NCI-H82 treated with DMSO at 0.1 percent for 48 hours (cell line): ENCODE measurements at regions not wholly inside any gene's neighbourhood (a gene's known extent, or its start where the extent isn't known, plus 50 kb on each side); places are given as distances from the start of the nearest gene placed in this dataset.
"Not testable (repeated sequence)": the region's sequence is repeated elsewhere in the genome, so short reads cannot be mapped to it uniquely, and the experiment has no call there.

Experiments
- DNase-seq: peaks from one replicate; lab custom pipeline; 2025; ENCODE audit not compliant: unreplicated experiment; lab: John Stamatoyannopoulos, UW

DNA sequence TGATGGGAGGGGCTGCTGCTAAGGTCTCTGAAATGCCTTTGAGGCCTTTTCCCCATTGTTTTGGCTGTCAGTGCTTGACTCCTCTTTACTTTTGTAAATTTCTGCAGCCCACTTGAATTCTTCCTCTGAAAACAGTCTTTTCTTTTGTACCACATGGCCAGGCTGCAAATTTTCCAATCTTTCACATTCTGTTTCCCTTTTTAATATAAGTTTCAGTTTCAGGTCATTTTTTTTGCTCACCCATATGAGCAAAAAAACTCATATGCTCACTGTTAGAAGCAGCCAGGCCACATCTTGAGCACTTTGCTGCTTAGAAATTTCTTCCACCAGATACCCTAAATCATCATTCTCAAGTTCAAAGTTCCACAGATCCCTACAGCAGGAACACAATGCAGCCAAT is 234.6 kb upstream of the ADRA1B start:
- DNase-seq: no peak

DNA sequence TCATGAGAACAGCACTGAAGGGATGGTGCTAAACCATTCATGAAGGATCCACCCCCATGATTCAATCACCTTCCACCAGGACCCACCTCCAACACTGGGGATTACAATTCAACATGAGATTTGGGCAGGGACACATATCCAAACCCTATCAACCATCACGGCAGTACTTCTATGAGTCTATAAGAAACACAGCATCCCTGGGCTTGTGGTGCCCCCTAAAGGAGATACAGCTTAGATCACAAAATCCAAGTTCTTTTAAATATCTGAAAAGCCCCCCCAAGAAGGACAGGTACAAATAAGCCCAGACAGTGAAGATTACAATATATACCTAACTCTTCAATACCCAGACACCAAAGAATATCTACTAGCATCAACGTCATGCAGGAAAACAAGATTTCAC is 233.7 kb upstream of the ADRA1B start:
- no peak for DNase-seq

DNA sequence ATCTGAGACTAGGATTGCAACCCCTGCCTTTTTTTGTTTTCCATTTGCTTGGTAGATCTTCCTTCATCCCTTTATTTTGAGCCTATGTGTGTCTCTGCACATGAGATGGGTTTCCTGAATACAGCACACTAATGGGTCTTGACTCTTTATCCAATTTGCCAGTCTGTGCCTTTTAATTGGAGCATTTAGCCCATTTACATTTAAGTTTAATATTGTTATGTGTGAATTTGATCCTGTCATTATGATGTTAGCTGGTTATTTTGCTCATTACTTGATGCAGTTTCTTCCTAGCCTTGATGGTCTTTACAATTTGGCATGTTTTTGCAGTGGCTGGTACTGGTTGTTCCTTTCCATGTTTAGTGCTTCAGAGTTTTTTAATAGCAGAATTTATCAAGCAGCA is 228.4 kb upstream of the ADRA1B start:
- DNase-seq: not testable (repeated sequence)

DNA sequence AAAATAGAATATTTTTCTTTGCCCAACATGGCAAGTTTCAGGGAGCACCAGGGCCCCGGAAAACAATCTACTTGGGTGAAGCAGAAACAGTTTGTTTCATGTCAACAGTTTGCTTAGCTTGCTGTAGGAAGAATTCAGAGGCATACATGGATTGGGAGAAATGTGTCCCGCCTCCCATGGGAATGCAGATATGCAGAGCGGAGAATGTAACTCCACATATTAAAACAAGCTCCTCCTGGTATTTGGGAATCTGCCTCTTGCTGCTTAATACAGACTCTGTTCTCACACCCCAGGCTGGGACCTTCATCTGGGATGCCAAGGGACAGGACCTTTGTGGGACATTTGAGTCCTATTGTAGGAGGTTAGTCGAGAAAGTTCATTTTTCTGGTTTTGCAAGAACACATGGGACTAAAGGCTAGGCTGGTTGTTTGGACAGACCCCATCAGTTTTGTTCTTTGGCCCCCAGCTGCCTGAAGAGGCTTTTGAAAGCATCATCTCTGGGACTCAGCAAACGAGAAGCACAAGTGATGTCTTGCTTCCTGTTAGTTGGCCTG is 220.5 kb upstream of the ADRA1B start:
- DNase-seq: no peak

DNA sequence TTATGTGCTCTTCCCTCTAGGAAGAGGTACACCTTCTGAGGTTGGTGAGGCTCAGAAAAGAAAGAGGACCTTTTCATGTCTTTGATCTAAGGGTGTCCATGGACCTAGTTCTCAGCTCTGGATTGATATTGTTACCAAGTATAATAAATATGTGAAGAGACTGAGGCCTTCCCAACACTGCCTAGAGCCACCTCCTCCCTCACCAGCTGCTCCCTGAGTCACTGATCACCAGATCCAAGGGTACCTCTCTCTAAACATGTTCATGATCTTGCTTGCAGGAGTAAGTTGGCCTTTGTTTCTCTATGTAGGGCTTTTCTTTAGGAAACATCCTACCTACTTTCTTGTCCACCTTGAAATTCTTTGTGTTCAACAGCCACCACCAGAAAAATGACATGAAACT is 218.8 kb upstream of the ADRA1B start:
- DNase-seq: no peak

DNA sequence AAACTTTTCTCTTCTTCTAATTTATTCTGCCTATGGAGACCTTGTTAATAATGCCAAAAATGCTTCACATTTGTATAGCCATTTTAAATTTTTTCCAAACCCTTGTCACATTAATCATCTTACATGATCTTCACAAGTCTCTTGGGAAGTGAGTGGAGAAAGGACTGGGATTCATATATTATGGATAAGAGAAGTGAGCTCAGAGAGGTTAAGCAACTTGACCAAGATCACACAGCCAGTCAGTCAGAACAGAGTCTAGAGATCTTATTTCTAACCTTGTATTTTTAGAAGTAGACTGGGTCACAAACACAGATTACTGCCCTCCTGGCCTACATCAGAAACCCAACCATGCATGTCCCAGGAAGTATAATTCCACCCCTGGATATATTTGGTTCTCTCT is 218.0 kb upstream of the ADRA1B start:
- no peak for DNase-seq

DNA sequence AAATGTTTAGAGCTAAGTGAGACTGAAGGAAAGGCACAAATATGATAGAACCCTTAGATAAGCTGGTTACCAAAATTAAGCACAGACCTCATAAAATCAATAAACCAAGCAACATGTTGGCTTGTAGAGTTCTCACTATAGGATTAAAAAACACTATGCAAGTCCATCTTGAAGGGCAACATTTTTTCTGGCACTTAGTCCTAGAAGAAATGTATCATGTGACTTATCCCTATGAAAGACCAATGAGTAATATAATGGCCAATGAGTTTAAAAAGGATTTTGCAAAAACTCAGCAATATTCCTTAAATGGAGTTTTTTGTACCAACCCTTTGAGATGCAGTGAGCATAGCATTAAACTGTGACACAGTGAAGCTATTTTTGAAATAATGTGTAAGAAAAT is 216.3 kb upstream of the ADRA1B start:
- no peak for DNase-seq

DNA sequence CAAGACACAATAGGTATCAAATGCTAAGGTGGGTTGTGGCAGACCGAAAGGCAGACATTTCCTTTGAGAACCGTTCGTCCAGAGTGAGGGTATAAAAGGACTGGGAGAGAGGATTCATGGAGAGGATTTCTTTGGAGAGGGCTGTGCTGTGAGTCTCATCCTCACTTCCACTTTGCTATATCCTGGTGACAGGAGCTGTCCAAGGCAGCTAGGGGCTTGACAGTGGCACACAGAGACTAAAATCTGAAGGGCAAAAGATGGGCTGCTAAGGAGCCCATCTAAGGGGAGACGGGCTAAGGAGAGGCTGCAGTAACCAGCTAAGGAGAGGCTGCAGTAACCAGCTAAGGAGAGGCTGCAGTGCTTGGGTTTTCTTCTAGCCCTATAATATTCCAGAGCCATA is 214.0 kb upstream of the ADRA1B start:
- DNase-seq: no peak

DNA sequence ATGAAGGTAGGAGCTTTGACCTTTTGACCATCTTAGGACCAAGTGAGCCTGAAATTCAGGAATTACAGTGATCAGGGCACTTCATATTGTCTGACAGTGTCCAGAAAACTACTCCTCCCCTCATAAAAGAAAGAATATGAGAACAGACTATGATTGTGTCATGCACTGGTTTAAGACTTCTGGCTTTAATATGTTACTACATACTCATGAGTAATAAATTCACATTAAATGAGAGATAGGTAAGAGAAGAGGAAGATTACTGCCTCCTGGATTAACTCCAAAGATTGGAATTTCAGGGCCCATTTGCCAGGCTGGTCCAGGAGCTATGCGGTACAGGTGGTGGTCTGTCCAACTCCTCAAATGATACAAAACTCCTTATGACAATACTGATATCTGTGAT is 213.5 kb upstream of the ADRA1B start:
- no peak for DNase-seq

DNA sequence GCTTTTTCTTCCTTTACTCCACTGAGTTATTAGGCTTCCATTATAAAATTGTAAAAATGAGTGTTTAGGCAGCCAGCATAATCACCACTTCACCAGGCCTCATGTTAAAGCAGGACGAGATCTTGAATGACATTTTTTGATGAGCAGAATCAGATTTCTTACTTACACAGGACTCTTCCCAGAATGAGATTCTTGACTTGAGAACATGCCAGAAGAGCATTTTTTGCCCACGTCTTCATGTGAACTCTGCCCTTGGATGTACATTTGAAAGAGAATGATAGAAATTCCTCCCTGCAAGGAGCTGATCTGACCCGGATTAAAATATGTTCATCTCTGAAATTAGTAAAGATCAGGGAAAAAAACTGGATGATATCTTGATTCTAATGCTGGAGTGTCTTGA is 212.1 kb upstream of the ADRA1B start:
- no peak for DNase-seq

DNA sequence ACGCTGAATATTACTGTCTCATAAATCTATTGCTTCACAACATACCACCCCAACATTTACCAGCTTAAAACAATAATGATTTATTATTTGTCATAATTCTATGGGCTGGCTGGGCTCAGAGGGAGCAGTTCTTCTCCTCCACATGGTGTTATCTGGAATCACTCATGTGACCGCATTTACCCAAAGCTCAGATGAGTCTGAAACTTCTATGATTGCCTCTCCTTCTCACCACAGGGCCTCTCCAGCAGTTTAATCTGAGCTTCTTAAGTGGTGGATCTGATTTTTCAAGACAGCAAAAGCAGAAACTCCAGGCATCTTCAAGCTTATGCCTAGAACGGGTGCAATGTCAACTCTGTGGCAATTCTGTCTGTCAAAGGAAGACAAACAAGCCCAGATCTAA is 210.3 kb upstream of the ADRA1B start:
- DNase-seq: no peak

DNA sequence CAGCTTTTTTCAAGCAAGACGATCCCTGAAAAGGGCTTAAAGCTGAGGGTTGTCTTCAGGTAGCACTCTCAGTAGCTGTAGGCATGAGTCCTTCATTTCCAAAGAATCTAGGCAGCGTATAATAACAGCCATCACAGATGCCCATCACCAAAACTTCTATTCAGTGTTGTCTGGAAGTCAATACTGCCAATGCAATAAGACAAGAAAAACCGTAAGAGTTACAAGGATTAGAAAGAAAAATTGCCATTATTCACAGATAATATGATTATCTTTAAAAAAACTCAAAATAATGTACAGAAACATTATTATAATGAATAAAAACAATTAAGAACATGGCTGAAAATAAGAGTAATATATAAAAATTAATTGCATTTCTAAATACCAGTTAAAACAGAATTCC is 208.2 kb upstream of the ADRA1B start:
- DNase-seq: no peak

DNA sequence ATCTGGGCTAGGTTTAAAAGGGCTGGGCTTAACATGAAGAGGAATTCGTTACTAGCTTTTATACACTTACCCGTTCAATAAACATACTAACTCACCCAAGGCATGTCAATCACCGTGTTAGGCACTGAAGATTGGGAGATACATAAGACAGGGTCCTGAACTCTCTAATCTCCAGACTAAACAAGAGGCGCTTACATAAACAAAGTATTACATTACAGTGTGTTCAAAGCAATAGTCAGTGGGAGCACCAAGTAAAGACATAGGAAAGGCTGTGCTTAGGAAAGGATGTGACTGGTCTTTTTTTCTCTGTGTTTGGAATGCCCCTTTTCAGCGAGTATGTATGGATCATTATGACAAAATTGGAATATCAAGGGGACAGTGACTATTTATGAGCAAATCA is 203.6 kb upstream of the ADRA1B start:
- DNase-seq: peak; percentile 12

DNA sequence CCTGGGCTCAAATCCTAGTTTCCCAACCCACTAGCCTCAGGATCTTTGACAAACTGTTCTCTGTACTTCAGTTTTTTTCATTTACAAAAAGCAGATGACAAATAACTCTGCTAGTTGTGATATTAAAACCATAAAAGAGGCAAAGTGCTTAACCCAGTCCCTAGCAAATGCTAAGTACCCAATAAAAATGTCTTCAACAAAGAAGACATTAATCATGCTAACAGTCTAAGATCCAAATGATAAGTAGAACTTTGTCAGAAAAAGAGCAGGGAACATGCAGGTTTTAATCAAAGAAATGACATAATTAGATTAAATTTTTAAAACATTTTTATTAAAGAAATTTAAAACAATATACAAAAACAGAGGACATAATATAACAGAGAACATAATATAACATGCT is 203.0 kb upstream of the ADRA1B start:
- no peak for DNase-seq

DNA sequence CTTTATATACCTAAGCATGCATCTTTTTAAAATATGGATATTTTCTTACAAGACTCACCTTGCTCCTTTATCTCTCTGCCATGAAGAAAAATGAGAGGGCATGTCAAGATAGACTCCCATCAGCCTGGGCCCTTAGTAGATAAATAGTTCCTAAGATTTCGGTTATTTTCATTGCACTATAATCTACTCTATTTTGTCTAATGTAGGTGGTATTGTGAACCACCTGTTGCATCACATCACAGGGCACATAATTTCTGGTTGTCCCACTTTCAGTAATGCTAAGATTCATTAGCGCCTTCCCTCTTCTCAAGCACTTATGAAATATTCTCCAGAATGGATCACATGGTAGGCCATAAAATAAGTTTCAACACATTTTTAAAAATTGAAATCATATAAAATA is 202.5 kb upstream of the ADRA1B start:
- DNase-seq: no peak

DNA sequence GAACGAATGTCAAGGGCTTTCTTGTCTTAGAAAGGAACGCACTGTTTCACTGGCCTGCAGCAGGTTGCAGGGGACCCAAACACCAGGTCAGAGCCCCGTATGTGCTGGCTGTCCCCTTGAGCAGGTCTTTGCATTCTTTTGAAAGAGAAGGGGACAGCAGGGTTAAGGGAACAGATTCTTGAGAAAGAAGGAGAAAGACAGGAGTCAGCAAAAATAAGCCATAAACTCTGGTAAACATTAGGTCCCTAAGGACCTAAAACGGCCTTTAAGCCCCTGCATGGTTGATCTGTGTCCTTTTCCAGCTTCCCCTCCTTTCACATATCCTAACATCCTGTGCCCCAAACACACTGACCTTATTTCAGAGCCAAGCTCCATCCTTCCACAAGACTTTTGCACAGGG is 190.8 kb upstream of the ADRA1B start:
- no peak for DNase-seq

DNA sequence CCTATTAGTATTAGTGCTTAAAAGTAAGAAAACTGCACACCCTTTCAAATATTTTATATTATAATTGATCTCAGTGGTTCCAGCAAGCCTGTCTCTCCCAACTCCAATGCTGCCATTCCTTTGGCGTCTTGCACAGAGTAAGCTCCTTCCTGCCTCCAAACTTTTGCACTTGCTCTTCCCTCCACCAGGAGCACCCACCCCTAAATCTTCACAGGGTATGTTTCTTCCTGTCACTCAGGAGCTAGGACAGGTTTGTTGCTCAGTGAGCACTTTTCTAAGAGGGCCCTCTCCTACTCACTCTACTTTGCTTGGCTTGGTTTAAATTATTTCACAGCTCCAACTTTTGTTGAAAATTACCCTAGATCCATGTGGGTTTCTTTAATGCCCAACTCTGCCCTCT is 189.1 kb upstream of the ADRA1B start:
- DNase-seq: no peak

DNA sequence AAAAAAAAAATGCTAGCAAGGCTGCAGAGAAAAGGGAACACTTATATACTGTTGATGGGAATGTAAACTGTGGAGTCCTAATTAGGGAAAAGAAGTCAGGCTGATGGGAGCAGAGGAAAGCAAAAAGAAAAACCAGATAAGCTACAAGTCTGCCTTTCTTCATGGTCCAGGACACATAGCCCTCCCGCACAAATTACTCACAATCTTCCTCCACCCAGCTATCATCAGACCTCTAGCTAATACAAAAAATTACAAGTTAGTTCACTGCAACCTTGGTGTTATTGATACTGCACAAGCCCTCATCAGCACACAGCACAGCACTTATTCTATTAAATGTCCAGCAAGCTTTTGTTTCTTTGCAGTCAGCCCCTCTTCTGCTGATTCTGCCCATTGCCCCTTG is 186.0 kb upstream of the ADRA1B start:
- DNase-seq: no peak

DNA sequence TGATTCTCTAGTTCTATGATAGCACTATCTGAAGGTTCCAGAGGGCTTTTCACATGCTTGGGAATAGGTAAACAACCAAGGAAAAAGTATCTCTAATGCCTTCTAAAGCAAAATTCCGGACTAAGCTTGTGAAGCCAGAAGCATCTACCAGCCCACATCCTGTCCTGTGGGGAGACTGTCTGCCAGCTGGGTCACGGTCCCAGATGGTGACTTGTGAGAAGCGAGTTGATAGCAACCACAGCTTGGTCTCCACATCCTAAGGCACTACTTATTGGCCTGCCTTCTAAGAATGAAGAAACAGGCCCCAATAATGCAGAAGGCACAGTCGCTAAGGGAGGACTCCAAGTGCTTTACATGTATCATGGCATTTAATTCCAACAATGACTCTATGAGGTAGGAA is 184.1 kb upstream of the ADRA1B start:
- no peak for DNase-seq

DNA sequence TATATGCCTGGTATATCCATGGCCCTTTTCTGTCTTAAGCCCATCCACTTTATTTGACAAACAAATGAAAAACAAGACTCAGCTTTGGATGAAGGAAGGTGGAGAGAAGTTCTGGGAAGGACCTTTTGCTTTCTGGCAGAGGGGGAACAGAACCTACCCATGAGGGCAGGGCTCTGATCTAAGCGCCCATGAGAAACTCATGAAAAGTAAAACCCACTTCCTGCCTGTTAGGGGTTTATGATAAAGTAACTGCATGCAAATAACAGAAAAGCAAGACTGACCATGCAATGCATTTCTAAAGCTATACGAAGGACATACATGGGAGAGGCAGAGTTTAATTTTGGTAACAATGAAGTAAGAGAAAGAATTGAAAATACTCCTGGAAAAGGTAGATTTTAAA is 181.9 kb upstream of the ADRA1B start:
- no peak for DNase-seq

DNA sequence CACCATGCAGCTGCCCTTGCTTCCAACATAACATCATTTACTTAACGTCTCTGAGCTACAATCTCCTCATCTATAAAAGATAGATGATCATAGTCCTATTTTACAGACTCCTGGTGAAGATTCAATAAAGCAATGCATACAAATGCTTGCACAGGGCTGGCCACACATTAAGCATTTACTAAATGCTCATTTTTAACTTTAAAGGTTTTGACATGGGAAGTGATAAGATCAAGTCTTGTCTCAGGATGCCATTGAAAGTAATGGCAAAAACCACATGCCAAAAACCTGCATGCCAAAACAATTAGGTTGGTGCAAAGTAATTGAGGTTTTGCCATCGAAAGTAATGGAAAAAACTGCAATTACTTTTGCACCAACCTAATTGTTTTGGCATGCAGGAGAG is 181.2 kb upstream of the ADRA1B start:
- no peak for DNase-seq

DNA sequence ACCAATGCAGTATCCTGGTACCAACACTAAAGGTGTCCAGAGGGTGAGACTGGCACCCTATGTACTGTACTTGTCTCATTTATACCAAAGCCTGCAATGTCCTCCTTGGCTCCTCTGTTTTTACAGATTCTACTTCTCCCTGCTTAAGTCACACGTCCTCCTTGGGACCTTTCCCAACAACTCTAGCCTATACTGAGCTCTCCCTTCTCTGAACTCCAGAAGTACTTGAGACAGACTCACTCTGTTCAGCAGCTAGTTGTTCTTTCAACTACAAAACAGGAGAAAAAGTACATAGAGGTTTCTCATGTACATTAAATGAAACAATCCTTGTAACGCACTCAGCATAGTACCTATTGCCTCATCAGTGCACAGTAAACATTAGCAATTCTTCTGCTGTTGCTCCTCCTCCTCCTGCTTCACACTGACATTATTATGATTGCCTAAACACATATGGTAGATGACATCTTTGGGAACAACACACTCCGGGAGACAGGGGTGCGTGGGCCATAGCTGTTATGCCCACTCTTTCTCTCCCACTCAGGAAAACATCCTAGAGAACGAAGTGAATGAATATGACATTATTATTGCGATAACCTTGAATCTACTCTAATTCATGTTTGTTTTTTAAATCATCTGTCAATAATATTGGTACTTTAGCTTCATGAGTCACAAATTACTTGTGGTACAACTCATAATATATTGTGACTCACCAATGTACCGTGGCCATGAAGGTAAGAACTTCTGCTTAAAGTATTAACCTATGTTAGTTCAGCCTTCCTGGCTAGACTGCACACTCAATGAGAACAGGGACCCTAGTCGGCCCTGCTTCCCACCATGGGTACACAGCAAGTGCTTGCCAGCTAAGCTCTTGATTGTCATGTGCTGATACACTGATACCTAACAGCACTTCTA is 180.3 kb upstream of the ADRA1B start:
- DNase-seq: no peak

DNA sequence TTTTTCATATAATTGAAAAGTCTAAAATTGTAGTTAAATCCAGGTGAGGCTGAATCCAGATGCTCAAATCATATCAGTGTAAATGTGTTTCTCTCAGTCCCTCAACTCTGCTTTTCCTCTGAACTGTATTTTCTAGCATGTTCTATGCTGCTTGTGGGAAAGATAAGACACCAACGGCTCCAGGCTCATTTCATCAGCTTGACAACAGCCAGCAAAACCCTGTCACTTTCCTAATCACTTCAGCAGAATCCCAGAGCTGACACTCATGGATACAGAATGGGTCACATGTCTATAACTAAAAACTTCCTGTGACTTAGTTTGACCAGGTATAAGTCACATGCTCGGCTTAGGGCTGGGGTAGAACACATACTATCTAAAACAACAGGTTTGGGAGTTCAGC is 179.4 kb upstream of the ADRA1B start:
- no peak for DNase-seq
